ENCODE measurements at regions not wholly inside any gene's neighbourhood (a gene's known extent, or its start where the extent isn't known, plus 50 kb on each side); places are given as distances from the start of the nearest gene placed in this dataset.

- peaks cover 7% of the 10 kb centered on the region for H3K4me1 ChIP-seq
- no peaks in the 10 kb centered on the region for H3K36me3 ChIP-seq (ENCODE audit: insufficient read depth in 1 of 2, low read depth in 1 of 2)
- H3K4me3 ChIP-seq: no peak overlapping the region
- DNase-seq: no peak
- peaks cover 5% of the 10 kb centered on the region for H3K9me3 ChIP-seq
- H3K27ac ChIP-seq: no peak overlapping the region
- 29 to 48% (median 39%) methylated on average over 5 of the region's 5 CpGs for WGBS, 3 donors
- H3K27me3 ChIP-seq (ENCODE audit: insufficient read depth in 3 of 3, low read length in 2 of 3): no peaks in the 10 kb centered on the region
- intact Hi-C loops (cut with DNase I): no loop called here
- TF ChIP-seq CTCF (IDR thresholded peaks at IDR 0.05): no peak
- no peak for ATAC-seq
These were observed 178.3 kb downstream of the EMP1 start for GRCh38 chr12:13374793-13375192.

- DNase-seq (no peak), ATAC-seq (no peak)
- Histone ChIP-seq H3K9me3 (peaks cover 5% of the 10 kb centered on the region), H3K4me3 (no peak overlapping the region), H3K36me3 (ENCODE audit: insufficient read depth in 1 of 2, low read depth in 1 of 2) (no peaks in the 10 kb centered on the region), H3K4me1 (peaks cover 7% of the 10 kb centered on the region), H3K27ac (no peak overlapping the region), H3K27me3 (ENCODE audit: insufficient read depth in 3 of 3, low read length in 2 of 3) (no peaks in the 10 kb centered on the region)
- WGBS, 3 donors: 87 to 93% (median 89%) methylated on average over 2 of the region's 2 CpGs
- no peak for TF ChIP-seq CTCF (IDR thresholded peaks at IDR 0.05)
- intact Hi-C loops (cut with DNase I): no loop called here
These were observed 177.3 kb downstream of the EMP1 start for GRCh38 chr12:13373803-13374202.

GRCh38 chr12:13373131-13373530 is 176.6 kb downstream of the EMP1 start:
- no peak for TF ChIP-seq CTCF (IDR thresholded peaks at IDR 0.05)
- WGBS, 3 donors: 34 to 57% (median 36%) methylated on average over 6 of the region's 6 CpGs
- intact Hi-C loops (cut with DNase I): no loop called here
- H3K36me3 ChIP-seq (ENCODE audit: insufficient read depth in 1 of 2, low read depth in 1 of 2): no peaks in the 10 kb centered on the region
- no peak overlapping the region for H3K4me3 ChIP-seq
- DNase-seq: no peak
- no peaks in the 10 kb centered on the region for H3K27me3 ChIP-seq (ENCODE audit: insufficient read depth in 3 of 3, low read length in 2 of 3)
- peaks cover 5% of the 10 kb centered on the region for H3K9me3 ChIP-seq
- H3K27ac ChIP-seq: no peak overlapping the region
- ATAC-seq: no peak
- peaks cover 7% of the 10 kb centered on the region for H3K4me1 ChIP-seq

GRCh38 chr12:13372386-13372785 is 175.9 kb downstream of the EMP1 start:
- no peaks in the 10 kb centered on the region for H3K36me3 ChIP-seq (ENCODE audit: insufficient read depth in 1 of 2, low read depth in 1 of 2)
- no peak overlapping the region for H3K27ac ChIP-seq
- H3K4me1 ChIP-seq: peaks cover 7% of the 10 kb centered on the region
- H3K4me3 ChIP-seq: no peak overlapping the region
- no peaks in the 10 kb centered on the region for H3K9me3 ChIP-seq
- intact Hi-C loops (cut with DNase I): no loop called here
- WGBS, 3 donors: 47 to 66% (median 49%) methylated on average over 6 of the region's 6 CpGs
- ATAC-seq (no peak), DNase-seq (no peak)
- TF ChIP-seq CTCF (IDR thresholded peaks at IDR 0.05): no peak
- no peaks in the 10 kb centered on the region for H3K27me3 ChIP-seq (ENCODE audit: insufficient read depth in 3 of 3, low read length in 2 of 3)

GRCh38 chr12:13371797-13372196 is 175.3 kb downstream of the EMP1 start:
- no peak for TF ChIP-seq CTCF (IDR thresholded peaks at IDR 0.05)
- WGBS, 3 donors: 77 to 82% (median 81%) methylated on average over 2 of the region's 2 CpGs
- intact Hi-C loops (cut with DNase I): no loop called here

More at GRCh38 chr12:13371797-13372196, 175.3 kb downstream of the EMP1 start:
- H3K4me3 ChIP-seq: no peak overlapping the region
- no peaks in the 10 kb centered on the region for H3K36me3 ChIP-seq (ENCODE audit: insufficient read depth in 1 of 2, low read depth in 1 of 2)
- no peak overlapping the region for H3K27ac ChIP-seq
- H3K9me3 ChIP-seq: no peaks in the 10 kb centered on the region
- ATAC-seq (no peak), DNase-seq (no peak)
- H3K4me1 ChIP-seq: peaks cover 7% of the 10 kb centered on the region
- no peaks in the 10 kb centered on the region for H3K27me3 ChIP-seq (ENCODE audit: insufficient read depth in 3 of 3, low read length in 2 of 3)
